ENCODE measurements at regions not wholly inside any gene's neighbourhood (a gene's known extent, or its start where the extent isn't known, plus 50 kb on each side); places are given as distances from the start of the nearest gene placed in this dataset.

DNA sequence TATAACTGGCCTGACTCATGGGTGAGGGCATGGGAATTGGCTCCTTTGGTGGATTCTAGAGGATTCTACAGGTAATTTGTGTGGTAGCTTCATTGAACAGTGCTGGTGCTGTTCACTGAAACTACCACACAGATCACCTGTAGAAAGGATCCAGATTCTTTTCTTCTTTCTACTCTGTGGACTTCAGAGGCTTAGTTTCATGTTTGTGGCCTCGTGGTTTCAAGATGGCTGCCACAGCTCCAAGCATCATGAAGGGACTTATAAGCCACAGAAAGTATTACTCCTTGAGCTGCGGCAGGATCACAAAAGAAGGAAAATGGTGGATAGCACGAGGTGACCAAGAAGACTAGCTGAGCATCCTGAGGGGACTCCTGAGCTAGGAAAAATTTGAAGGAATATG lies 88.9 kb downstream of the ADCYAP1 start:
- H3K36me3 ChIP-seq (ENCODE audit: control insufficient read depth, insufficient read depth, low read length): peaks cover 3% of the 10 kb centered on the region
- no peaks in the 10 kb centered on the region for H3K9me3 ChIP-seq (ENCODE audit: control insufficient read depth, low read length)
- H3K4me1 ChIP-seq (ENCODE audit: control insufficient read depth, insufficient read depth, low read length): no peaks in the 10 kb centered on the region
- no peaks in the 10 kb centered on the region for H3K27me3 ChIP-seq (ENCODE audit: control insufficient read depth, insufficient read depth, low read length, poor library complexity, severe bottlenecking)
- H3K27ac ChIP-seq (ENCODE audit: insufficient read depth, low read depth, low read length, poor library complexity, severe bottlenecking): no peak overlapping the region
- WGBS, 2 experiments: 94 to 96% methylated on average over 3 of the region's 3 CpGs
- no peak overlapping the region for H3K4me3 ChIP-seq (ENCODE audit: insufficient read depth, low read depth, low read length)

DNA sequence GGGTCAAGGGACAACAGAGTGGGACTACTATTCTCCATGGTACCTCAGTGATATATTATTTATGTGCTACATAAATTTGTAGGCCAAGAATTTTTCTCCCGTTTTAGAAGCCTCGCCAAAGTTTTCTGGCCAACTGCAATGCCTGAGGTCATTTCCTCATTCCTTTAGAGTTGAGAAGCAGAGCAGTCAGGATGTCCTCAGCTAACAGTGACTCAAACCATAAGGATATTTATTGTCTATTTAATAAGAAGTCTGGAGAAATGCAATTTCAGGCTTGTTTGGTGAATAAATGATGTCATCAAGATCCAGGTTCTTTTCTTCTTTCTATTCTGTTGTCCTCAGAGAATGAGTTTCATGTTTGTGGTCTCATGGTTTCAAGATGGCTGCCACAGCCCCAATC lies 91.0 kb downstream of the ADCYAP1 start:
- no peak overlapping the region for H3K27ac ChIP-seq (ENCODE audit: insufficient read depth, low read depth, low read length, poor library complexity, severe bottlenecking)
- WGBS, 2 experiments: 93 to 100% methylated on average over 2 of the region's 2 CpGs
- no peaks in the 10 kb centered on the region for H3K4me1 ChIP-seq (ENCODE audit: control insufficient read depth, insufficient read depth, low read length)
- no peaks in the 10 kb centered on the region for H3K27me3 ChIP-seq (ENCODE audit: control insufficient read depth, insufficient read depth, low read length, poor library complexity, severe bottlenecking)
- H3K4me3 ChIP-seq (ENCODE audit: insufficient read depth, low read depth, low read length): no peak overlapping the region
- no peaks in the 10 kb centered on the region for H3K9me3 ChIP-seq (ENCODE audit: control insufficient read depth, low read length)
- H3K36me3 ChIP-seq (ENCODE audit: control insufficient read depth, insufficient read depth, low read length): peaks cover 3% of the 10 kb centered on the region

DNA sequence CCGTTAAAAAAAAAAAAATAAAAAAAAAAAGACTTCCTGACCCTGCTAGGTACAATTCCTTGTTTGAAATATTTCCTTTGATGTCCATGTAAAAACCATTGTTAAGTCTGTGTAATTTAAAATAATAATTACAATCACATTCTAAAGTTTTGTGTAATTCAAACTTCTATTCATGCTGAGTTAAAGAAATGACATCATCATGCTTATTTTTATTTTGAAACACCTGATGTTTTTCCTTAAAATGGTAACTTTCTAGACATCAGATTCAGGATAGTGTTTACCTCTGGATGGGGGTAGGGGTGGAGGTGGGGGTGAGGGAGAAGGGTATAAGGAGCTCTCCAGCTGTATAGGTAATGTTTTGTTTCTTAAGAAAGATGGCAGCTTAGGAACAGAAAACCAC lies 92.8 kb downstream of the ADCYAP1 start:
- 100% methylated on average over 1 of the region's 1 CpG for WGBS, 2 experiments
- H3K4me3 ChIP-seq (ENCODE audit: insufficient read depth, low read depth, low read length): no peak overlapping the region
- no peak overlapping the region for H3K27ac ChIP-seq (ENCODE audit: insufficient read depth, low read depth, low read length, poor library complexity, severe bottlenecking)
- peaks cover 3% of the 10 kb centered on the region for H3K36me3 ChIP-seq (ENCODE audit: control insufficient read depth, insufficient read depth, low read length)
- H3K27me3 ChIP-seq (ENCODE audit: control insufficient read depth, insufficient read depth, low read length, poor library complexity, severe bottlenecking): no peaks in the 10 kb centered on the region
- no peaks in the 10 kb centered on the region for H3K4me1 ChIP-seq (ENCODE audit: control insufficient read depth, insufficient read depth, low read length)
- no peaks in the 10 kb centered on the region for H3K9me3 ChIP-seq (ENCODE audit: control insufficient read depth, low read length)

DNA sequence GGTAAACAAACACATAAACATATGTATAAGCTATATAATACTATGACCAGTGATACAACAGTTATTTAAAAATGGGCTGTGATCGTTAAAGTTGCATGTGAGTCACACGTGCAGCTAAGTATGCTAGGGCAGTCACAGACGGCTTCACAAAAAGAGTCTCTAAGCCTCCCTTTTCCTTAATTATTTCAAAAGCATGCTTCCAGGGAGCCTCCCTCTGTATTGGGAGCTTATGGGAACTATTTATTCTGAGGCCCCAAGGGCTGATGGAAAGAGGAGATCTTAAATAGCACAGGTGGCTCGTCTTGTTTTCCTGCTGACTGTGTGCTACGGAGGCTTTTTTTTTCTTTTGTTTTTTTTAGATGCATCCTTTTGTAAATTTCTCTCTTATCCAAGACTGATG lies 94.3 kb downstream of the ADCYAP1 start:
- H3K27ac ChIP-seq (ENCODE audit: insufficient read depth, low read depth, low read length, poor library complexity, severe bottlenecking): no peak overlapping the region
- no peaks in the 10 kb centered on the region for H3K9me3 ChIP-seq (ENCODE audit: control insufficient read depth, low read length)
- no peaks in the 10 kb centered on the region for H3K36me3 ChIP-seq (ENCODE audit: control insufficient read depth, insufficient read depth, low read length)
- no peaks in the 10 kb centered on the region for H3K4me1 ChIP-seq (ENCODE audit: control insufficient read depth, insufficient read depth, low read length)
- no peaks in the 10 kb centered on the region for H3K27me3 ChIP-seq (ENCODE audit: control insufficient read depth, insufficient read depth, low read length, poor library complexity, severe bottlenecking)
- H3K4me3 ChIP-seq (ENCODE audit: insufficient read depth, low read depth, low read length): no peak overlapping the region
- WGBS, 2 experiments: 15 to 34% methylated on average over 5 of the region's 5 CpGs

DNA sequence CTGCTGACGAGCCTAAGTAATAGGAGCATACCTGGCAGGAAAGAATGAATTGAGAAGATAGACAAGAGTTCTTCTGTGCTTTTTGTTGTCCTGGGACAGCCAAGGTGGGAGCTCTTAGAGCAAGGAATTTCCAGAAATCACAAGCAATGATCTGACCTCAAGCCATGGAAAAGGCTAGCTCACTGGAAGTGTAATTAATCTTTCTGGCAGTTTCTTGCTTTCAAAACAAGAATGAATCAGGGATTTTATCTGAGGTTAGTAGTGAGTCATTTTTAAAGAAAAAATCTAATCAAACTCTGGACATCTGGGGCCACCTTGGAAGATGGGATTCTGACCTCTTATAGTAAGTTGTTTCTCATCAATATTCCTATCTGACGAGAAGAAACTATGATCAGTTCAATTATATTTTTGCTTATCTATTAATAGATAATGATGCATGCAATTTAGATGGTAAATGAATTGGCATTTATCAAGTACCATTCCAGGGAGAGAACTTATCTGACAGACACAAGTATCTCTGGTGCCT lies 98.0 kb downstream of the ADCYAP1 start:
- Histone ChIP-seq H3K36me3 (ENCODE audit: control insufficient read depth, insufficient read depth, low read length) (no peaks in the 10 kb centered on the region), H3K9me3 (ENCODE audit: control insufficient read depth, low read length) (no peaks in the 10 kb centered on the region), H3K27ac (ENCODE audit: insufficient read depth, low read depth, low read length, poor library complexity, severe bottlenecking) (no peak overlapping the region), H3K4me3 (ENCODE audit: insufficient read depth, low read depth, low read length) (no peak overlapping the region), H3K27me3 (ENCODE audit: control insufficient read depth, insufficient read depth, low read length, poor library complexity, severe bottlenecking) (no peaks in the 10 kb centered on the region), H3K4me1 (ENCODE audit: control insufficient read depth, insufficient read depth, low read length) (no peaks in the 10 kb centered on the region)
- WGBS, 2 experiments: 77 to 82% methylated on average over 1 to 2 of the region's 2 CpGs

DNA sequence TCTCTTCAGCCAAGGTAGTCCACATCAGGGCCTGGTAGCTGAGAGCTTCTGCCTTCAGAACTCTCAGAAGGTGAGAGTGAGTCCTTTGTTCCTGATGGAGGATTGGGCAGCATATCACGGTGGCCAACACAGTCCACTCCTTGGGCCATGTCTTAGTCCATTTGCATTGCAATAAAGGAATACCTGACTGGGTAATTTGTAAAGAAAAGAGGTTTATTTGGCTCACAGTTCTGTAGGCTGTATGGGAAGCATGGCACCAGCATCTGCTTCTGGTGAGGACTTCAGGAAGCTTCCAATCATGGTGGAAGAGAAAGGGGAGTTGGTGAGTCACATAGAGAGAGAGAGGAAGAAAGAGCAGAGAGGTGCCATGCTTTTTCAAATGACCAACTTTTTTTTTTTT lies 98.8 kb downstream of the ADCYAP1 start:
- Histone ChIP-seq H3K9me3 (ENCODE audit: control insufficient read depth, low read length) (no peaks in the 10 kb centered on the region), H3K4me3 (ENCODE audit: insufficient read depth, low read depth, low read length) (no peak overlapping the region)

DNA sequence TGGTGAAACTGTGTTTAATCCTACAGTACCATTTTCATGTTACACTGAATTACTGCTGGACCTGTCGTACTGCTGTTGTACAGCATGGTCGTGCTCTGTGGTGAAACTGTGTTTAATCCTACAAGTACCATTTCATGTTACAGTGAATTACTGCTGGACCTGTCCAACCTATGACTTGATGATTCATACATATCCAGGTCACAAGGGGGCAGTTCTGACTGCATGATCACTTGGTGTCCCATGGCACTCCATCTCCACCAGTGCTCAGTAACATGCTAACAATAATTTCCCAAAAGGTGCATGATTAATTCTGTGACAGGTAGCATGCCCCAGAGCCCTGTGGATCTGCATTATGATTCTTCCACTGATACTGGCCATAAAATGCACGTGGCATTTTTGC lies 101.6 kb downstream of the ADCYAP1 start:
- Histone ChIP-seq H3K4me3 (ENCODE audit: insufficient read depth, low read depth, low read length) (no peak overlapping the region), H3K27me3 (ENCODE audit: control insufficient read depth, insufficient read depth, low read length, poor library complexity, severe bottlenecking) (no peaks in the 10 kb centered on the region), H3K9me3 (ENCODE audit: control insufficient read depth, low read length) (no peaks in the 10 kb centered on the region), H3K27ac (ENCODE audit: insufficient read depth, low read depth, low read length, poor library complexity, severe bottlenecking) (no peak overlapping the region), H3K4me1 (ENCODE audit: control insufficient read depth, insufficient read depth, low read length) (no peaks in the 10 kb centered on the region), H3K36me3 (ENCODE audit: control insufficient read depth, insufficient read depth, low read length) (no peaks in the 10 kb centered on the region)
- 93 to 97% methylated on average over 3 of the region's 3 CpGs for WGBS, 2 experiments

More for the DNA sequence above, 98.8 kb downstream of the ADCYAP1 start:
- Histone ChIP-seq H3K36me3 (ENCODE audit: control insufficient read depth, insufficient read depth, low read length) (no peaks in the 10 kb centered on the region), H3K27me3 (ENCODE audit: control insufficient read depth, insufficient read depth, low read length, poor library complexity, severe bottlenecking) (no peaks in the 10 kb centered on the region), H3K27ac (ENCODE audit: insufficient read depth, low read depth, low read length, poor library complexity, severe bottlenecking) (no peak overlapping the region), H3K4me1 (ENCODE audit: control insufficient read depth, insufficient read depth, low read length) (no peaks in the 10 kb centered on the region)
- WGBS, 2 experiments: 93 to 100% methylated on average over 1 of the region's 1 CpG

DNA sequence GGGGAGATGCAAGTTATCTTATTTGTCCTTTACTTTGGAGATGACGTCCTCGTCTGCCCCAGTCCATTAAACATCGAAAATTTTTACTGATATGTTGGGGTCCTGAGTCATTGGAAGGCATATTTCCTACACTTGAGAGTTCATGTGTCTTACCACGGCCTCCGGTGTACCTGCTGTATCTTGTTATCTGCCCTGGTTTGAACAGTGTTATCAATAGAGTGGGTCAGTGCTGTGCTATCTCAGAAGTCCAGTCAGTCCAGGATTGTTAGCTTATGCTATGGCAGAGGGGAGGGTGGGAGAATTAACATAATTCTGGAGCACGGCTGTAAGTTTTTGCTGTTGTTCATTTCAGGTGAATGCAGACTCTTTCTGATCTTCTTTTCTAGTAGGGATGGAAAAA lies 102.3 kb downstream of the ADCYAP1 start:
- WGBS, 2 experiments: 95 to 97% methylated on average over 6 of the region's 6 CpGs
- no peaks in the 10 kb centered on the region for H3K9me3 ChIP-seq (ENCODE audit: control insufficient read depth, low read length)
- no peaks in the 10 kb centered on the region for H3K27me3 ChIP-seq (ENCODE audit: control insufficient read depth, insufficient read depth, low read length, poor library complexity, severe bottlenecking)
- no peak overlapping the region for H3K27ac ChIP-seq (ENCODE audit: insufficient read depth, low read depth, low read length, poor library complexity, severe bottlenecking)
- H3K36me3 ChIP-seq (ENCODE audit: control insufficient read depth, insufficient read depth, low read length): no peaks in the 10 kb centered on the region
- H3K4me3 ChIP-seq (ENCODE audit: insufficient read depth, low read depth, low read length): no peak overlapping the region
- no peaks in the 10 kb centered on the region for H3K4me1 ChIP-seq (ENCODE audit: control insufficient read depth, insufficient read depth, low read length)

DNA sequence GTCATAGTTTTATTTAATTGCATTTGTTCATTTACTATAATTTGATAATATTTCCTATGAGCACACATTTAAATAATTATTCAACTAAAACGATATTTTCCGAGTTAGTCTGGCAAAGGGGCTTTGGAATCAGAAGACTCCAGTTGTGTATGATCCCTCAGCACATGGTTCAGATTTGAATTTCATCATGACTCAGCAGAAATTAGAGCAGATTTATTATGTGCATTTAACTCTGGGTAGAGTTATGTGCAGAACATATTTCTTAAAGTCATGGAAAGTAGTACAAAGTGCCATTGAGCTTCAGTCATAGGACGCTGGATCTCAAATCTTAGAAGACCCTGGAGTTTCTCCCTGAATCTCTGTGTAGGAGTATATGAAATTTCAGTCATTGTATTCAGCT lies 106.7 kb downstream of the ADCYAP1 start:
- Histone ChIP-seq H3K9me3 (ENCODE audit: control insufficient read depth, low read length) (no peaks in the 10 kb centered on the region), H3K27ac (ENCODE audit: insufficient read depth, low read depth, low read length, poor library complexity, severe bottlenecking) (no peak overlapping the region), H3K27me3 (ENCODE audit: control insufficient read depth, insufficient read depth, low read length, poor library complexity, severe bottlenecking) (no peaks in the 10 kb centered on the region), H3K4me3 (ENCODE audit: insufficient read depth, low read depth, low read length) (no peak overlapping the region), H3K4me1 (ENCODE audit: control insufficient read depth, insufficient read depth, low read length) (peaks cover 19% of the 10 kb centered on the region), H3K36me3 (ENCODE audit: control insufficient read depth, insufficient read depth, low read length) (no peaks in the 10 kb centered on the region)
- WGBS, 2 experiments: 90 to 96% methylated on average over 3 of the region's 3 CpGs

DNA sequence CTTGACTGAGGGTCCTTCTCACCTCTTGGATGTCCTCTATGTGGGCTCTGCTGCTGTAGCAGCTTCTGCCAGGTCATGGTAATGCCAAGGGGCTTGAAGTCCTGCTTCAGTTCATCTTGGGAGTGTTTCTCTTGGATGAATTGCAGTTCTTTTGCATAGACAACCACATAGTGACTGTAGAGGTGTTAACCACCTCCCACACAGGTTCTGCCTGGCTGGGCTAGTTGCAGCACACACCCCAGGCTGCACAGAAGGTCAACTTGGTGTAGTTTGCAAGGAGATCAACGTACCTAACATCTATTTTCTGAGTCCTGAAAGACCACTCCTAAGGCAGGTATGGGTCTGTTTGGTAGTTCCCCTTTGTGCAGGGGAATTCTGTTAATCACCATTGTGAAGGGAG lies 108.1 kb downstream of the ADCYAP1 start:
- no peaks in the 10 kb centered on the region for H3K36me3 ChIP-seq (ENCODE audit: control insufficient read depth, insufficient read depth, low read length)

DNA sequence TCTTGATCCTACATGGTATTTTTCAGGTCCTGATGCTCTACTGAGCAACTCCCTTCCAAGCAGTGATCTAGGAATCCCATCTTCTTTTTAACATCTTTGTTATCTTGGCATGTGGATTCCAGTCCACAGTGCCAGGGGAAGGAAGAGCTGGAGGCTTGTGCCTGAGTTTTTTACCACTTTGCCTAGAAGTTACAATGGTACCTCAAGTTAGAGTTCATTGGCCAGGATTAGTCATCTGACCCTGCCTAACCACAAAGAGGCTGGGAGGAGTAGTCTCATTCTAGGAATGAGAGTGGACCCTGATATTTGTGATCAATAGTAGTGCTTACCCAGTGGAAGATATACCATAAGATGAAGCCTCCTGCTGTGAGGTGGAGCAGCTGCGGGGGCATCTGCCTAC lies 109.3 kb downstream of the ADCYAP1 start:
- 63 to 76% methylated on average over 1 of the region's 1 CpG for WGBS, 2 experiments
- no peak overlapping the region for H3K4me3 ChIP-seq (ENCODE audit: insufficient read depth, low read depth, low read length)
- H3K27ac ChIP-seq (ENCODE audit: insufficient read depth, low read depth, low read length, poor library complexity, severe bottlenecking): no peak overlapping the region
- H3K4me1 ChIP-seq (ENCODE audit: control insufficient read depth, insufficient read depth, low read length): peaks cover 41% of the 10 kb centered on the region
- no peaks in the 10 kb centered on the region for H3K27me3 ChIP-seq (ENCODE audit: control insufficient read depth, insufficient read depth, low read length, poor library complexity, severe bottlenecking)
- no peaks in the 10 kb centered on the region for H3K36me3 ChIP-seq (ENCODE audit: control insufficient read depth, insufficient read depth, low read length)
- H3K9me3 ChIP-seq (ENCODE audit: control insufficient read depth, low read length): no peaks in the 10 kb centered on the region

More for the DNA sequence above, 108.1 kb downstream of the ADCYAP1 start:
- Histone ChIP-seq H3K27ac (ENCODE audit: insufficient read depth, low read depth, low read length, poor library complexity, severe bottlenecking) (no peak overlapping the region), H3K27me3 (ENCODE audit: control insufficient read depth, insufficient read depth, low read length, poor library complexity, severe bottlenecking) (no peaks in the 10 kb centered on the region), H3K4me1 (ENCODE audit: control insufficient read depth, insufficient read depth, low read length) (peaks cover 30% of the 10 kb centered on the region), H3K4me3 (ENCODE audit: insufficient read depth, low read depth, low read length) (no peak overlapping the region), H3K9me3 (ENCODE audit: control insufficient read depth, low read length) (no peaks in the 10 kb centered on the region)
- 92 to 100% methylated on average over 1 of the region's 1 CpG for whole genome bisulfite sequencing, 2 experiments
